Brain pericyte (primary cell): ENCODE measurements at regions not wholly inside any gene's neighbourhood (a gene's known extent, or its start where the extent isn't known, plus 50 kb on each side); places are given as distances from the start of the nearest gene placed in this dataset.

Experiments
- DNase-seq: peaks from one replicate; pipeline ENCODE4 v3.0.0-alpha.2; 2012; ENCODE audit warnings: low read depth, low spot score

DNA sequence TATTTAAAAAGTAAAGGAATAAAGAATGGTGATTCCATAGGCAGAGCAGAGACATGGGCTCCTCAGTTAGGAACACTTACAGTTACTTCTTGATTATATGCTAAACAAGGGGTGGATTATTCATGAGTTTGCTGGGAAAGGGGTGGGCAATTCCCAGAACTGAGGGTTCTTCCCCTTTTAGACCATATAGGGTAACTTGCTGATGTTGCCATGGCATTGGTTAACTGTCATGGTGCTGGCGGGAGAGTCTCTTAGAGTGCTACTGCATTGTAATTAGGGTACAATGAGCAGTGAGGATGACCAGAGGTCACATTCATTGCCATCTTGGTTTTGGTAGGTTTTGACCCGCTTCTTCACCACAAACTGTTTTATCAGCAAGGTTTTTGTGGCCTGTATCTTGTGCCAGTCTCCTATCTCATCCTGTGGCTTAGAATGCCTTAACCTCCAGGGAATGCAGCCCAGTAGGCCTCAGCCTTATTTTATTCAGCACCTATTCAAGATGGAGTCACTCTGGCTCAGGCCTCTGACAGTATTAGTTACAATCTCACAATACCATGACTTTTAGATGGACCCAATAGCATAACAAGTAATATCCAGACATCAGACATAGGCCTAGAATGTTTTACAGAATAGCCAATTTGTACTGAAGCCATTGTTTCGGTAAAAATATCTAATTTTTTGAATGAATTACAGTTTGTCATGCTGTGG is 106.8 kb downstream of the ZBTB18 start:
- DNase-seq = no peak

DNA sequence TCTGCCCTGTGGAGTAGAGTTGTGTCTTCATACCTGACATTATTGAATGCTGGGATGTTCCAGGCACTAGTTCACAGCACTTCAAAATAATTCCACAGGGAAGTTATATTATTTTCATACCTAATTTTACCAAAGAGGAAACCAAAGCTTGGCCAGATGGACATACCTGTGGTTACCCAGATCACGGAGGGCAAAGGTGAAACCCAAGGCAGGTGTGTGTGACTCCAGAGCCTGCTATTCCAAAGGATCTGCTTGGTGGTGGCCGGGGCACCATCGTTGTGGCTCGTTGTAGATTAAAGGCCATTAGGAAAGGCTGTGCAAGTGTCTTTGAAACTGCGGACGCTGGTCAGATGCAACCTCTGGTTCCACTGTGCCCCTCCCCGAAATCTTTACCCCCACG is 108.6 kb downstream of the ZBTB18 start:
- no peak for DNase-seq

DNA sequence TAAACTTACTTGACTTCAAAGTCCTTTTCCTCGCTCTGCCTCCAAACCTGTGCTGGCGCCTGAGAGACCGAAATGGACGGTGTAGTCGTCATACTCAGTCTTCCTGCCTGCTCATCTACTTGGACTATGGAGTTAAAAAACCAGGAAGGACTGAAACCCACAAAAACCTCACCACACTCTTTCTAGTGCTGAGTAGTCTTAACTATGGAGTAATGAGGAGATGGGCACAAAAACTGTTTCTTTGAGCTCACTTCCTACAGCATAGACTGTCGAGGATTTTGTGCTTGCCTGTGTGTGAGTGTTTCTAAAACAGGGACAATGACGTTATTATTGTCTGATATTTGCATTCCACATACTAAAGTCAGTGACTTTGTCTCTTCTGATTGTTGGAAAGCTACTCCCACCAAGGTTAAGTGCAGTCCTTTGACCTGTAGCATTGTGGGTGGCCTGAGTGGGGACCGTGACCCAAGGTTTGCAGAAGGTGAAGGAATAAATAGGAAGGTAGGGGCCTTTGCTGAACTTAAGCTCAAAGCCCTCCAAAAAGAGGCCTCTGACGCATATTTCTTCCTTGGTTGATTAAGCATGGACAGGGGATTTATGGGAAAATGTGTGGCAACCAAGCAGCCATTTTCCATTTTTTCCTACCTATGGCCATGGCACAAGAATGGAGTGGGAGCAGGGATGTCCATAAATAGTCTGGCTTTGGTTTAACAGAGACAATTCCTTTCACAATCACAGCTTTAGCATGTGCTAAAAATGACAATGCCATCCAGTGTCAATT is 109.6 kb downstream of the ZBTB18 start:
- DNase-seq = no peak

DNA sequence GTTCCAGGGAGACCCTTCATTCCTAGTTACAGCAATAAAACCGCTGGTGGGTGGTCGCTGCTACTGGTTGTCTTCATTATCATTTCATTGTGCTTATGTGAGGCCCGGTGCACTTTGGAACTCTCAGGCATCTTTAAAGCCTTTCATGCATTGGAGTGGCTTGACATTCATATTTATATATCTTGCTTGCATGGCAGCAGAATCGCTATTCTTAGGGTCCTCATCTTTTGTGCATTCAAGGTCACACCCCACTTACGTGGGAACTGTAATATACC is 110.1 kb downstream of the ZBTB18 start:
- no peak for DNase-seq

DNA sequence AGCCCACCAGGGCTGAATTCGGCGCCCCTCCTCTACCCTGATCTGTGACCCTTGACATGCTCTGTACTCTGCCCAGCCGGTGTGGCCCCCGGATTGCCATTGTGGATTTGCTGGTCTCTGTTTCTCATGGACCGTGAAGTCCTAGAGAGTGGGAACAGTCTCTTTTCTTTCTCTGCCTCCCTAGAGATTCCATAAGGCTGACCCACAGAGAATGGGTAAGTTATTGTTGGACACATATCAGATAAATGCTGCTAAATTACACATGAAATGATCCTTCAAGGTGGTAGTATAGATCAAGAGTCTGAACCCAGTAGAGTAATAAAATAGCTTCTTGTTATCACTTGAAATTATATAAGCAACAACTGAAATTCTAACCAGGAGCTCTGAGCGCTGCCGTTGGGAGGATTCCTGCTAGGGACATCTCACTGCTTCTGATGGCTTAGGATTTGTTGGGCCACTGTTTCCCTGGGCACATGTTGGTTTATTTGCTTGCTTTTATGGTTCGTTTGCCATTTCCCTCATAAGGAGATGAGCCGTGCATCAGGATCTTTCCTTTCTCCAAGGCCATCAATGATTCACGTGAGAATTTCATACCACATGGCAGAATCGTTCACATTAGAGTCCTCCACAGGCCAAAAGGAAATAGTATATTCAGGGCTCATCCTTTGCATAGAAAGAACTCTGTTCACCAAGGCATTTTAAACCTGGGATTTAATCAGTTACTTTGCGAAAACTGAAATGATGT is 111.9 kb downstream of the ZBTB18 start:
- DNase-seq = no peak

DNA sequence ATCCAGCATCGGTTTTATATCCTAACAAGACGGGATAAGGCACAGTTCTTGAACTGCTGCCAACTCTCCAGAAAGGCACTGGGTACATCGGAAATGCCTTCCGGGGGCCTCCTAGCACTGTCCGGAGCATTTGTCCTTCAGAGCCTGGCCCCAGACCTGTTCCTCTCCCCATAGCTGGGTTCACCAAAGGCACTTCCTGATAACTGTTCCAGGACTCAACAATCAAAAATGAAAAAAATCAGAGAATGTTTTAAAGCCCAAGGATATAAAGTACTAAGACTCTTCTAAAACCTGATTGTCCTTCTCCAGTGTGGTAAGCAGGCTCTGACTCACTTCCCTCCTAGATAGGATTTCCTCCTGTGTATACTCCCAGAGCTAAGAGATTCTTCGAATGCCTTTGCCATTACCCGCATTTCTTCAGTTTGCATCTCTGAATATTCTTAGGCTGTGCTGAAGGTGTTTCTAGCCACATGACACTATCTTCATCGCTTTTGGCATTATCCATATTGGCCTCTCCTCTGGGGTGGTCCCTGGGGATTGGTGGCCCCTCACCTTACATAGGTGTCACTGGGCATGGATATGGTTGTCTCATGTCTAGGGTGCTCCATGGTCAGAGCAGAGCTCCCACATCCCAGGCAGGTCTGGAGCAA is 112.9 kb downstream of the ZBTB18 start:
- peak; percentile 34 for DNase-seq

DNA sequence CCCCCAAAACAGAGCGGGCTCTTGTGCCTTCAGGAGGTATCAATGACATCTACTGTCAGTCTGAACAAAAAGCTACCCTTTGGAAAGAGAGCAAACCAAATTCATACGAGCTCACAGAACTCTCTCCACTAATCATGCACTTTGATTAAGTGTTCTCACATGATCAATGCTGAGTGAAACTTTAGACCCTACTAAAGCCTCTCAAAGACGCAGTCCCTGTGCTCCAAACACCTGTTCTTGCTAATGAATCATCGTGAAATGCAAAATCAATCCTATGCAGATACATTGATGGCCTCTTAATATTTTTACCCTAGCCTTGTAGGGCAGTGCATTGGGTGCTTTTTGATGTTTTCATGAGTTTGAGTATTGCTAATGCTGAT is 113.4 kb downstream of the ZBTB18 start:
- DNase-seq = no peak

DNA sequence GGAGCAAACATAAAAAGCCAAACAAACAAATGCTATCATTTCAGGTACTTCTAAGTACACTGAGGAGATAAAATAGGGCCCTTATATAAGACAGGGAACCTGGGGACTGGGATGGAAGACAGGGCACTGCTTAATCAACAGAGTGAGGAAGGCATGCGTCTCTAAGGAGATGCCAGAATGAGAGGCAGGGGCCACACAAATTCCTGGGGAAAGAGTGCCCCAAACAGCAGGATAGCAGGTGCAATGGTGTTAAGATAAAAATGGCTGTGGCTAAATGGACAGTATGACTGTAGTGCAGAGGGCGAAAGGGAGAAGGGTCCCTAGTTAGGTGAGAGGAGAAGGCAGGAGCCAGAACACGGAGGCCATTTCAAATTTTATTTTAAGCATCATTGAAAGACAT is 113.9 kb downstream of the ZBTB18 start:
- DNase-seq = no peak

DNA sequence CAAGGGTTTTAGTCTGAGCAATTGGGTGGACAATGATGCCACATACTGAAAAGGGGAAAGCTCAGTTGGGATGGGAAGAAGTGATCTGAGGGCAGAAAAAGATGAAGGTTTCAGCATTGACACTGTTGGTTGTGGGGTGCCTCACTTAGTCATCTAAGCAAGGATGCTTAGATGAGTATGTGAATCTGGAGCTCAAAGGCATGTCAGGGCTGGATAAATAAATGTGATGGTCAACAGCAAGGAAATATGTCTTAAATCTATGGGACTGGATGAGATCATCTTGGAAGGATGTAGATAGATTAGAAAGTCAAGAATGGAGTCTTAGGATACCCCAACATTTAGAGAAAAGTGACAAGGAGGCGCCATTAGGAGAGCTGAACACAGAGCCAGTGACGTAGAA is 114.6 kb downstream of the ZBTB18 start:
- DNase-seq = no peak

DNA sequence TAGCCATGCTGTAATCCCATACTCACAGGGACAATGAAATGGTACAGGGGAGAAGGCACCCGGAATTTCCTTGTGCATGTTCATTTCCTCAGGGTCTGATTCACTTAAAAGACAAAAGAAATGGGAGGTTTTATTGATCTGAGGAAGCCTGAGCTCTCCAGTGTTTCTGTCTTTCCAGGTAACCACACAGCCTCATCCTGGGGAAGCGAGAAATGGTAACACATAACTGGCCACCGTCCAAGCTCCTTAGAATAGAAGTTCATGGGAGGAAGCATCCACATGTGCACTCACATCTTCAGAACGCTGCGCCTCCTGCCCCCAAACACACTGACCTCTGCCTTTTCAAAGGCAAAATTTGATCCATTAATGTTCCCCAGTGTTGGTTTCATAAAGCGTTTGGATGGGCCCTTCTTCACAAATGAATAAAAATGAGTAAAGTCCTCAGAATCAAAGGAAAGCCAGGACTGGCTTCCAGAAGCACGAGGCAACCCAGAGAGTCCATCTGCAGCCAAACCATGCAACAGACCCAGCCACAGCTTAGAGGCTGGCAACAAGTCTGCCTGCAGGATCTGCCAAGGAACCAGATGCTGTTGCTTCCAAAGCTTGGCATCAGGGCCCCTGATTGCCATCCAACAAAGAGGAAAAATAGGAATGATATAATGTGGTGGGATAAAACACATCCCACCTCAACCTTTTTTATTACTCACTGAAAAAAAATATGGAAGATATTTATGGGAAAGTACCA is 120.3 kb downstream of the ZBTB18 start:
- no peak for DNase-seq

DNA sequence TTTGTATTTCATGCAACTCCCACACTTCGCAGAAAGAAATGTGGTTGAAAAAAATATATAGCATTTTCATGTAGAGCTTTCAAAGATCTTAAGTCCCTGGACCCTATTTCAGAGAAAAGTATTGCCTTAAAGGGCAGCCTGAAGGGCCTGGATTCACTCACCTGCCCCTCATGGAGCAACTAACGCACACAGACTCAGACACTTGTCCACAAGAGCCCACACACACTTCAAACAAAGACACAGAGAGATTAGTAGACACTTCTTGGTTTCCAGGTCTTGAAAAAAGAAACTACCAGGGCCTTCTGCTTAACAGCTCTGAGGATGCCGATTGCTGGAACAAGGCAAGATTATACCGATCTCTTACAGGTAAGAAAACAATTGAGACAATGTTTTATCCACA is 122.2 kb downstream of the ZBTB18 start:
- DNase-seq = no peak

DNA sequence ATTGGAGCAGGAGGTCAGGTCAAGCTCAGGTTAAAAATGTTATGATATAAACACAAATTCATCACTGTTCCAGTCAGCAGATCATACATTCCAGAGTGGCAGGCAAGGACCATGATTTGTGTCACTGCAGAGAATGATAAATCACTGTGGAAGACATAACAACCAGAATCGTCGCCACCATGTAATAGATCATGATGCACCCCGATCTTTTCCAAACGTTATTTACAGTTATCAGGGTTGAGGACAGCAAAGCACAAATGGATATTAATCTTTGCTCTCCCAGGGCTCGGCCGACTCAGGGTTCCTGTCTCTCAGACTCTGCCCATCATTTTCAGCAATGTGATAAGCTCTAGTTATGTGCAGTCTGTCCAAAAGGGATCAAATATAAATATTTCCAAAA is 122.7 kb downstream of the ZBTB18 start:
- DNase-seq = no peak

DNA sequence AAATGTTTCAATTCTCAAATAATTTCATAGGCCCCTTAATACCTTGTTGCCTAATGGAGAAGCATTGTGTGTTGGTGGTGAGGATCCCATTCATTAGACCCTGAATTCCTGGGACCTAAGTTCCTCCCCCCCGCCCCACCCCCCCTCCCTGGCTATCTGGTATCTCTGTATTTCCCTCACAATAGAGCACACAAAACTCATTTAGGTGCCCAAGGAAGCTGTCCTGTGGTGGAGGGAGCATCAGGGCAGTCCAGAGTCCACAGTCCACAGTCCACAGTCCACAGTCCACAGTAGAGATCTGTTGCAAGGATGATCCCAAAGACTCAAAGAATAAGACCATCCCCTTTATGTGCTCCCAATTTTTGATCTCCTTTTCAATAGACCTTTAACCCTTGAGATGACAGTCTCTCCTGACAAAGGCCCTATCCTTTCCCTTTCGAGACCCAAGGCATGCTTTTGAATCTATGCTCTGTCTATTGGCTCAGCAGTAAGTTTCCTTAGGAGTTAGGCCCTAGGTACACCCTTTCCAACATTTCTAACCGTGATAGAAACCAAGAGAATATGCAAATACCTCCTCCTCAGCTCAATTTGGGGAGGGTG is 123.9 kb downstream of the ZBTB18 start:
- no peak for DNase-seq

DNA sequence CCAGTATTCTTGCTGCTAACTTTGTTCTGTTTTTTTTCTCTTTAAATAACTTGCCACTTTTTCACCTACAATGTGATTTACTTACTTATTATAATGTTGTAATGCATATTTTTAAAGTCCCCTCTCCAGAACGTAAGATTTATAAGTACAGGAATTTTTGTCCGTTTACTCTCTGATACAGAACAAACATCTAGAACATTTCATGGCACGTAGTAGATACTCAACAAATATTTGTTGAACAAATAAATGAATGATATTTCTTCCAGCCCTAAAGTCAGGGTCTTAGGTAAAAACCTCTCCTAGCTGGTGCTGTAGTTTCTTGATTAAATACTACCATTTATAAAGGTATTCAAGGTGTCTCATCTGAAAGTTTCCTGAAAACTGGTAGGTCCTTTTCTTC is 125.1 kb downstream of the ZBTB18 start:
- DNase-seq = no peak

DNA sequence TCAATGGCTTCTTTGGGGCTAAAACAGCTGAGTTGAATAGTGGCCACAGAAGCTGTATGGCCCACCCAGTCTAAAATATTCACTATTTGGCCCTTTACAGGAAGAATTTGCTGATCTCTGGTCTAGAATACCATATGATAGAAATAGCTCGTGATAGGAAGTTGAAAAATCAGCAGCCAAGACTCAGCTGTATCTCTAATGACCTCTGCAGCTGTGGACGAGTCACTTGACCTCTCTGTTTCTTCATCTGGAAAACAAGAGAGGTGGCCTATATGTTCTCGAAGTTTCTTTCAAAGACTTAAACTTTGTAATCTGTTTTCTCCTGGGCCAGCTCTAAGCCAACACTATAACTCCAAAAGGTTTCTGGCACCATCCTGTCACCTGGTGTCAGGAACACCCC is 129.2 kb downstream of the ZBTB18 start:
- no peak for DNase-seq

DNA sequence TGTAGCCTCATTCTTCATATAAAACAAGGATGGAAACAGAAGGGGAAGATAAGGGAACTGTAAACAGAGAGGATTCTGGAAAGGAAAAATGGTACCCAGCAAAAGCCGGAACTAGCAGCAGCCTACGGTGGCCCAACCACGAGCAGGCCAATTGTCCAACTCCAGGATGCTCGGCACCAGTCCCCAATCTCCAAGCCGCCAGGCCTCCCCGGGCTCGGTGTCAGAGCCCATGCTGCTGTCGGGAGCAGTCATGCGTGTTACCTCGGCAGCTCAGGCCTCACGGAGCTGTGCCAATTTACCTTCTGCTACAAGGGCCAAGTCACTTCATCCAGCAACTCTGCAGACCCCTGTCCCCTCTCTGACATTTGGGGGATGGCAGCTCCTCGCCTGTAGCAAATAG is 130.8 kb downstream of the ZBTB18 start:
- DNase-seq = no peak

DNA sequence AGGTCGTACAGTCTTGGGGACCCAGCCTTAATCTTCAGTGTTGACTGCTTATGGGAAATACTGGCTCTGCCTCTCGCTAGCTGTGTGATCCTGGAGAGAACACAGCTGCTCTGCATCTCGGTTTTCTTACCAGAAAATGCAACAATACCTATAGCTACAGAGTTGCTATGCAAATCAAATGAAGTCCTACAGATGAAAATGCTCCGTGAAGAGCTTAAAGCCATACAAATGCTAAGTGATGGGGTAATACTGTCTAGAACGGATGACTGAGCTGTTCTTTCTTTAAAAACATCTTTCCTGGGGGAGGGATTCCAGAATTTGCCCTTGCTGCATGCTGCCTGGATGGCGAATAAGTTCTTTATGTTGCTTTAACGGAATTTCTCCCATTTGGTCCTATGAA is 132.0 kb downstream of the ZBTB18 start:
- DNase-seq = no peak

DNA sequence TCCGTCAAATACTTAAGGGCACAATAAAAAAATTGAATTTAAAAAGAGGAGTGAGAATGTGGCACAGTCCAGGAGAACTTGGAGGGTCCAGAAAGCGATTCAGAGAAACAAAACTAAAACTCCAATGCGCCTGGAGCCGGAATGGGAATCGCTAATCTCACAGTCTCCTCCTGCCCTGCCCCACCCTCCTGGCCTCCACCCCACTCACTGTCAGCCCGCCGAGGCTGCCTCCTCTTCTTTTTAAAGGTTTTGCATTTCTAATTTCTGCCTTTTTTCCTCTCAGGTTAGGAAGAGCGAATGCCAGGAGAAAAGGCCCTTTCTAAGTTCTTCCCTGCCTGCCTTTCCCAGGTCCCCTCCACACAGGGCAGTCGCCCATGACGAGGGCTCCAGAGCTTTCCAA is 135.3 kb downstream of the ZBTB18 start:
- DNase-seq = no peak

DNA sequence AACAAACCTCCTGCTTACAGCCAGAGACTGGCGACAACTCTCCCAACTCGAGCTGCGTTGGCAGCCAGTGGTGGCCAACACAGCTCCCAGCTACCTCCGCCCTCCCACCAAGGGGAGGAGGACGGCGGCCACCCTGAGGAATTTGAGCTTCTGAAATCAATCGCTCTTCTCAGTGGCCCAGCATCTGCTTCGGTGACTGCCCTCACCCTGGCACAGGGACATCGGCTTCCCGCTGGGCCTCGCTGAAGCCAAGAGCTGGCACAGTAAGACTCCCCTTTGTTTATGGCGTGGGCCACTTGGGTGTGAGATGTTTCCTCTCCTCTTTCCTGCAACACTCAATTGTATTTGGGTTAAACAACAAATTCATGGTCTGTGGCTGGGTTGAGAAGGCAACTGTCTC is 136.2 kb downstream of the ZBTB18 start:
- DNase-seq = no peak

DNA sequence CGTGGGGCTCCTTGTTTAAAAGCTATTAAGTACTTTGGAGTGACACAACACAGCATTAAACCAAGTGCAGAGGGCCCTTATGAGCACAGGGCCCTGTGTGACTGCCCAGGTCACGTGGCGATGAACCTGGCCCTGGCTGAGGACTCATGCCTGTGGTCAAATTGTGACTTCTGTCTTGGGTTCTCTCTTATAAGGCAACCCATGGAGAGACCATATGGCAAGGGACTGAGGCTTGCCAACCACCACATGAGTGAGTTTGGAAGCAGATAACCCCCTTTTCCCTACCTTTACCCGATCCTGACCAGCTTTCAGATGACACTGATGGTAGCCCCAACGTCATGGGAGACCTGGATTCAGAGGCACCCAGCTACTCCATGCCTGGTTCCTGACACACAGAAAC is 140.5 kb downstream of the ZBTB18 start:
- DNase-seq = no peak

DNA sequence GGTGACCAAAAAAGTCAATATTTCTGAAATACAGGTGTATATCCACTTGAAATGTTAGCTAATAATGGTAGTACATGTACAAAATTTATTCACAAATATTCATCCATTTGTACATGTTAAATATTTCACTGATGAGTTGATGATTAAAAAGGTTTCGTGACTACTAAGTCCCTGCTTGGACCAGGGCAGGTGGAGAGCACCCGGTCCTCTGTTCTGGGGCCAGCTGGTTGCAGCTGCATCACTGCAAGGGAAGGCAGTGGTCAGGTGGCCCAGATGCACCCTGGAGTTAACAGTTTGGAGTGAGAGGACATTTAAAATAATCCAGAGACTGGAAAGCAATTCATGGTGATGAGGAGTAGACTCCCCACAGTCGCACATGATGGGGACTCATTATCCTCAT is 141.2 kb downstream of the ZBTB18 start:
- no peak for DNase-seq
